ENCODE measurements at regions not wholly inside any gene's neighbourhood (a gene's known extent, or its start where the extent isn't known, plus 50 kb on each side); places are given as distances from the start of the nearest gene placed in this dataset.

GRCh38 chr2:123935405-123935804 is 89.7 kb upstream of the CNTNAP5 start:
- POLR2A ChIA-PET: no interaction called here
- ATAC-seq (no peak), DNase-seq (ENCODE audit: low read depth, low spot score) (no peak)
- CTCF ChIA-PET: no interaction called here
- H3K27ac ChIP-seq (ENCODE audit: low read length): no peak overlapping the region
- in situ Hi-C loops (cut with HindIII; ENCODE audit: low pct_unique_long_range_greater_than_20kb, low sequenced_read_pairs): no loop called here
- BruUV-seq (replicated peaks): no TSS peak
- no peak overlapping the region for H3K4me3 ChIP-seq (ENCODE audit: low read depth in 2 of 2, low read length in 2 of 2)
- H3K36me3 ChIP-seq (ENCODE audit: control insufficient read depth, insufficient read depth, low read length): no peaks in the 10 kb centered on the region
- no peaks in the 10 kb centered on the region for H3K27me3 ChIP-seq (ENCODE audit: control insufficient read depth, insufficient read depth, low read length)
- intact Hi-C loops (cut with micrococcal nuclease; ENCODE audit: unreplicated experiment): no loop called here
- no peaks in the 10 kb centered on the region for H3K4me1 ChIP-seq (ENCODE audit: control insufficient read depth, insufficient read depth, low read length)
- no peak for TF ChIP-seq SIN3A (IDR thresholded peaks at IDR 0.05; ENCODE audit: borderline replicate concordance, insufficient read depth, low read depth, low read length)
- TF ChIP-seq REST (IDR thresholded peaks at IDR 0.05; ENCODE audit: insufficient read depth in 1 of 2, low read depth in 2 of 2, low read length in 1 of 2): no peak
- no peak for TF ChIP-seq TCF7L2 (IDR thresholded peaks at IDR 0.05; ENCODE audit: low read depth, low read length)
- TF ChIP-seq, protein P1, sequence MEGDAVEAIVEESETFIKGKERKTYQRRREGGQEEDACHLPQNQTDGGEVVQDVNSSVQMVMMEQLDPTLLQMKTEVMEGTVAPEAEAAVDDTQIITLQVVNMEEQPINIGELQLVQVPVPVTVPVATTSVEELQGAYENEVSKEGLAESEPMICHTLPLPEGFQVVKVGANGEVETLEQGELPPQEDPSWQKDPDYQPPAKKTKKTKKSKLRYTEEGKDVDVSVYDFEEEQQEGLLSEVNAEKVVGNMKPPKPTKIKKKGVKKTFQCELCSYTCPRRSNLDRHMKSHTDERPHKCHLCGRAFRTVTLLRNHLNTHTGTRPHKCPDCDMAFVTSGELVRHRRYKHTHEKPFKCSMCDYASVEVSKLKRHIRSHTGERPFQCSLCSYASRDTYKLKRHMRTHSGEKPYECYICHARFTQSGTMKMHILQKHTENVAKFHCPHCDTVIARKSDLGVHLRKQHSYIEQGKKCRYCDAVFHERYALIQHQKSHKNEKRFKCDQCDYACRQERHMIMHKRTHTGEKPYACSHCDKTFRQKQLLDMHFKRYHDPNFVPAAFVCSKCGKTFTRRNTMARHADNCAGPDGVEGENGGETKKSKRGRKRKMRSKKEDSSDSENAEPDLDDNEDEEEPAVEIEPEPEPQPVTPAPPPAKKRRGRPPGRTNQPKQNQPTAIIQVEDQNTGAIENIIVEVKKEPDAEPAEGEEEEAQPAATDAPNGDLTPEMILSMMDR (IDR thresholded peaks at IDR 0.05): no peak
- no peak for TF ChIP-seq POLR2AphosphoS5 (IDR thresholded peaks at IDR 0.05; ENCODE audit: low read depth, low read length)
- no peaks in the 10 kb centered on the region for H3K9me3 ChIP-seq (ENCODE audit: control insufficient read depth, insufficient read depth, low read depth, low read length)

GRCh38 chr2:123953846-123954245 is 71.2 kb upstream of the CNTNAP5 start:
- H3K4me3 ChIP-seq (ENCODE audit: low read depth in 2 of 2, low read length in 2 of 2): no peak overlapping the region
- DNase-seq (ENCODE audit: low read depth, low spot score): no peak
- ATAC-seq: no peak
- POLR2A ChIA-PET: no interaction called here
- CTCF ChIA-PET: no interaction called here
- H3K36me3 ChIP-seq (ENCODE audit: control insufficient read depth, insufficient read depth, low read length): no peaks in the 10 kb centered on the region
- intact Hi-C loops (cut with micrococcal nuclease; ENCODE audit: unreplicated experiment): no loop called here
- no peaks in the 10 kb centered on the region for H3K27me3 ChIP-seq (ENCODE audit: control insufficient read depth, insufficient read depth, low read length)
- BruUV-seq (replicated peaks): no TSS peak
- no peak overlapping the region for H3K27ac ChIP-seq (ENCODE audit: low read length)
- H3K4me1 ChIP-seq (ENCODE audit: control insufficient read depth, insufficient read depth, low read length): no peaks in the 10 kb centered on the region
- peaks cover 4% of the 10 kb centered on the region; the same call in 1 of the 2 replicates for H3K9me3 ChIP-seq (ENCODE audit: control insufficient read depth, insufficient read depth, low read depth, low read length)
- TF ChIP-seq SIN3A (IDR thresholded peaks at IDR 0.05; ENCODE audit: borderline replicate concordance, insufficient read depth, low read depth, low read length): no peak
- no peak for TF ChIP-seq POLR2AphosphoS5 (IDR thresholded peaks at IDR 0.05; ENCODE audit: low read depth, low read length)
- TF ChIP-seq, protein P1 (IDR thresholded peaks at IDR 0.05): no peak
- no peak for TF ChIP-seq REST (IDR thresholded peaks at IDR 0.05; ENCODE audit: insufficient read depth in 1 of 2, low read depth in 2 of 2, low read length in 1 of 2)
- no peak for TF ChIP-seq TCF7L2 (IDR thresholded peaks at IDR 0.05; ENCODE audit: low read depth, low read length)
- in situ Hi-C loops (cut with HindIII; ENCODE audit: low pct_unique_long_range_greater_than_20kb, low sequenced_read_pairs): no loop called here

All from Panc1 (cell line).